ENCODE measurements at regions not wholly inside any gene's neighbourhood (a gene's known extent, or its start where the extent isn't known, plus 50 kb on each side); places are given as distances from the start of the nearest gene placed in this dataset.

- no peak for DNase-seq (ENCODE audit: low read depth)
Observed at GRCh38 chr6:19736066-19736465, 101.1 kb upstream of the ID4 start.

- DNase-seq (ENCODE audit: low read depth): no peak
Observed at GRCh38 chr6:19738010-19738409, 99.2 kb upstream of the ID4 start.

GRCh38 chr6:19749722-19750121, 87.4 kb upstream of the ID4 start:
- no peak for DNase-seq (ENCODE audit: low read depth)

- DNase-seq (ENCODE audit: low read depth): no peak
Observed at GRCh38 chr6:19752746-19753145, 84.4 kb upstream of the ID4 start.

- DNase-seq (ENCODE audit: low read depth): no peak
Observed at GRCh38 chr6:19753826-19754225, 83.3 kb upstream of the ID4 start.

GRCh38 chr6:19754686-19755085, 82.5 kb upstream of the ID4 start:
- no peak for DNase-seq (ENCODE audit: low read depth)

GRCh38 chr6:19755181-19755580, 82.0 kb upstream of the ID4 start:
- DNase-seq (ENCODE audit: low read depth): no peak

- DNase-seq (ENCODE audit: low read depth): no peak
Observed at GRCh38 chr6:19757036-19757435, 80.1 kb upstream of the ID4 start.

- DNase-seq (ENCODE audit: low read depth): no peak
Observed at GRCh38 chr6:19759117-19759880, 77.9 kb upstream of the ID4 start.

- DNase-seq (ENCODE audit: low read depth): no peak
Observed at GRCh38 chr6:19761121-19761520, 76.0 kb upstream of the ID4 start.

- DNase-seq (ENCODE audit: low read depth): no peak
Observed at GRCh38 chr6:19771753-19772336, 65.3 kb upstream of the ID4 start.

- no peak for DNase-seq (ENCODE audit: low read depth)
Observed at GRCh38 chr6:19772891-19773290, 64.3 kb upstream of the ID4 start.

GRCh38 chr6:19781269-19781668, 55.9 kb upstream of the ID4 start:
- no peak for DNase-seq (ENCODE audit: low read depth)

- no peak for DNase-seq (ENCODE audit: low read depth)
Observed at GRCh38 chr6:19782588-19782987, 54.6 kb upstream of the ID4 start.
